ENCODE measurements at regions not wholly inside any gene's neighbourhood (a gene's known extent, or its start where the extent isn't known, plus 50 kb on each side); places are given as distances from the start of the nearest gene placed in this dataset.
"Not testable (repeated sequence)": the region's sequence is repeated elsewhere in the genome, so short reads cannot be mapped to it uniquely, and the experiment has no call there.

DNA sequence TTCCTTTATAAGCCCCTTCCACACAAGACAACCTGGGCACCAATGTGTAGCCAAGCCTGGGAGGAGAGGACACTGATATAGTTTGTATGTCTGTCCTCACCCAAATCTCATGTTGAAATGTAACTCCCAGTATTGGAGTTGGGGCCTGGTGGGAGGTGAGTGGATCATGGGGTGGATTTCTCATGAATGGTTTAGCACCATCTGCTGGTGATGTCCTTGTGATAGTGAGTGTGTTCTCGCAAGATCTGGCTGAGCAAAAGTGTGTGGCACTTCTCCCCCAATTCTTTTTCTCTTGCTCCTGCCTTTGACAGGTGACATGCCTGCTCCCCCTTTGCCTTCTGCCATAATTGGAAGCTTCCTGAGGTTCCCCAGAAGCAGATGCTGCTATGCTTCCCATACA lies 135.8 kb downstream of the USP31 start:
- DNase-seq (ENCODE audit: low spot score), result no peak

DNA sequence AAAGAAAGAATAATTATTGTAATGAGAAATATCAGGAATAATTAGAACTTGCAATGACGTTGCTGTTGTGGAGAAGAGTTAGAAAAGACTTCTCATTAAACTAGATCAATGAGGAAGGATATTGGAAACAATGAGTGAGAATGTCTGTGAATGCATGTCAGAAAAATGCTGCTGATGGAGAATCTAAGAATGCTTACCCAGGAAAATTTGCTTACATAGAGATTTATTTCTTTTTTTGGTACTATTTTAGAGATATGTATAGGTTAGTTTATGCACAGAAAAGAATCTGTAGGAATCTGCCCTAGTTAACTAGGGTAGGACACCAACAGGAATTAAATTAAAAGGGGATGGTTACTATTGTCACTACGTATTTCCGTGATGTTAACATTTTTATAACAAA lies 140.2 kb downstream of the USP31 start:
- no peak for DNase-seq (ENCODE audit: low spot score)

DNA sequence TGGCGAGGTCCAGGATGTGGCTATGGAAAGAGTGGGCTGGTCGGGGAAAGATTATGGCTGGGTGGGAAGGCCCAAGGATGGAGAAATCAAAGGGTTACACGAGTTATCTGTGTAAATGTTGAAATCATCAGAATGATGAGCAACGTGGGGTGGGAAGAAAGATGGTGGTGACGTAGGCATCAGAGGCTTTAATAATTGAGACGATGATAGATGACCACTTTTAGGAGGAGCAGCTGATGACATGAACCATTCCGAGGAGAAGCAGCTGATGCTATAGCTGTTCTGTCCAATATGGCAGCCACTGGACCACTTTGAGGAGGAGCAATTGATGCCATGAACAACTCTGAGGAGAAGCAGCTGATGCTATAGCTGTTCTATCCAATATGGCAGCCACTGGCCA lies 141.2 kb downstream of the USP31 start:
- DNase-seq (ENCODE audit: low spot score), result no peak

DNA sequence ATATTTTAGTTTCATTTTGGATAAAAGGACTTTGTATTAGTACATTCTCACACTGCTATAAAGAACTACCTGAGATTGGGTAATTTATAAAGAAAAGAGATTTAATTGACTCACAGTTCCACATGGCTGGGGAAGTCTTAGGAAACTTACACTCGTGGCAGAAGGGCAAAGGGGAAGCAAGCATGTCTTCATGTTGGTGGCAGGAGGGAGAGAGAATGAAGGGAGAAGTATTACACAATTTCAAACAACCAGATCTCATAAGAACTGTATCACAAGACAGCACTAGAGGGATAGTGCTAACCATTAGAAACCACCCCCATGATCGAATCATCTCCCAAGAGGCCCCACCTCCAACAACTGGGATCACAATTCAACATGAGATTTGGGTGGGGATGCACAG lies 142.9 kb downstream of the USP31 start:
- DNase-seq (ENCODE audit: low spot score), result no peak

DNA sequence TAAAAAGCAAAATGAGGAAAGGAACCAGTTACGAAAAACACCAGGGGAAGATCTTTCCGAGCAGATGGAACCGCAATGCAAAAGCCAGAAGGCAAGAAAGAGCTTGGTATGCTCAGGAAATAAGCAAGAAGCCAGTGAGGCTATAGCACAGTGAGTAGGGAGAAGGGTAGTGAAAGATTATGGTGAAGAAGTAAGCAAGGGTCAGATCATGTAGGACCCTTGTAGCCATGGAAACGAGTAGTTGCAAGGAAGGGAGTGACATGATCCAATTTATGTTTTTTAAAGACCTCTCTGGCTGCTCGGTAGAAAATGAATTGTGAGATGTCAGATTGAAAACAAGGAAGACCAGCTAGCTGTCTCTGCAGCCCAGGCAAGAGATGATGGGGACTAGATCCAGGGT lies 143.3 kb downstream of the USP31 start:
- DNase-seq (ENCODE audit: low spot score), result no peak

GRCh38 chr16:22989598-22989997 lies 159.7 kb downstream of the USP31 start:
- no peak for DNase-seq (ENCODE audit: low spot score)

DNA sequence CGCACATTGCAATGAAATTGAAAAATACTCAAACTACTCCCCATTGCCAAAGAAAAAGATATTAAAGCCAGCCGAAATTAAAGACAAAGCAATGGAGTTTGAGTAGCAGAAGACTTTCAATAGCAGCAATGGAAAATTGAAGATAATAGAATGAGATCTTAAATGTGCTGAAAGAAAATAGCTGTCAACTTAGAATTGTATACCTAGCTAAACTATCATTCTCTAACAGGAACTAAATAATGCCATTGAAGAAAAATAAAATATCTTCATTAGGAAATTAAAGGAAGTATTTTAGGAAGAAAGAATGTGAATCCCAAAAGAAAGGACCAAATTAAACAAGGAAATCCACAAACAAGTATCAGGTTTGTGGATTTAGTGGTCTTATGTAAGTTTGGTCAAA lies 165.6 kb downstream of the USP31 start:
- no peak for DNase-seq (ENCODE audit: low spot score)

- not testable (repeated sequence) for DNase-seq (ENCODE audit: low spot score)
These were observed 166.6 kb downstream of the HS3ST2 start for GRCh38 chr16:22980514-22980913.

- no peak for DNase-seq (ENCODE audit: low spot score)
These were observed 165.1 kb downstream of the HS3ST2 start for GRCh38 chr16:22979038-22979437.

GRCh38 chr16:22977294-22977697 lies 163.3 kb downstream of the HS3ST2 start:
- peak; percentile 4 for DNase-seq (ENCODE audit: low spot score)

- no peak for DNase-seq (ENCODE audit: low spot score)
These were observed 159.6 kb downstream of the HS3ST2 start for GRCh38 chr16:22973522-22973921.

DNA sequence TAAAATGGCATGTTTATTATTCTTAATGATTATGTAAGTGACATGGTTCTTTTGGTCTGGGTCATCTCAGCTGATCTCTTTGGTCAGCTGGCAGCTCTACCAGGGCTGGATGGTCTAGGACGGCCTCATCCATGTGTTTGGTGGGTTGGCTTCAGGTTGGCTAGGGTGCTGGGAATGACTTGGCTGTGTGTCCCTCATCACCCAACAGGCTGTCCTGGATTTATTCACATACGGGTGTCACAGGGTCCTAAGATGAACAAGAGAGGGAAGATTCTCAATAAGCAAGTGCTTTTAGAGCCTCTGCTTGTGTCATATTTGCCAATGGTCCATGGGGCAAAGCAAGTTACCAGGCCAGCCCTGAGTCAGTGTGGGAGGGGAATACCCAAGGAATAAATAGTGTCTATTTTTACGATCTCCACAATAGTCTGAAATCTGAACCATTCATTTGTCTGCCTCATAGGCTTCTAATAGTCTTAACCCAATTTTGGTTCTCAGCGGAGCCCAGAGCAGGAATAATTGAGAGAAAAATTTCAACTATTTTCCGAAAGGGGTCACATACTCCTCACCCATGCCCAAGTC lies 157.5 kb downstream of the HS3ST2 start:
- no peak for DNase-seq (ENCODE audit: low spot score)

DNA sequence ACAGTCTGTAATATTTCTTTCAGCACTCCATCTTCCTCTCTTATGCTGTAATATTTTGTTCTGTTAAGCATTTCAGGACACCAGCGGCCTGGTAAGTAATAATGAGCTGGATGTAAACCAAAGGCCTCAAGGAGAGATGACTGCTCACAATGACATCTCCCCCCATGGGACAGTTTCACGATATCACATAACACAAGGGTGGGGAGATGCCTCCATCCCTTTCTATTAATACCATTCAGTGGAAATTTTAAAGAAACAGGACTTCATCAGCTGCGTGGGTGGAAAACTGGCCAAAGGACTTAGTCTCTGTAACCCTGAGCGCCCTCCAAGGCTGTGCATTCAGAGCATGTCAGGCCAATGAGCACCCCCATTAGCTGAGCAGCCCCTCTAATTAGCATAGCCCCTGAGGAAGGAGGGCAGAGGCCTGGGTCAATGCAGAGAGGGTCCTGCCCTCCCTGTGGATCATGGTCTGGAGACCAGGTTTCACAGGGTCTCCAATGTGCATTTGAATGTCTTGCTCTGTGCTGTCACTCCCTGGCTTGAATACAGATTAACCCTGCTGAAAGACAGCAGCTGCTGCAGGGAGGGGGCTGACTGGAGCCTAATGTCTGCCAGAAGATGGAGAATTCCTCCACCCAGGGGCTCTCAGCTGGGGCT lies 156.4 kb downstream of the HS3ST2 start:
- no peak for DNase-seq (ENCODE audit: low spot score)

DNA sequence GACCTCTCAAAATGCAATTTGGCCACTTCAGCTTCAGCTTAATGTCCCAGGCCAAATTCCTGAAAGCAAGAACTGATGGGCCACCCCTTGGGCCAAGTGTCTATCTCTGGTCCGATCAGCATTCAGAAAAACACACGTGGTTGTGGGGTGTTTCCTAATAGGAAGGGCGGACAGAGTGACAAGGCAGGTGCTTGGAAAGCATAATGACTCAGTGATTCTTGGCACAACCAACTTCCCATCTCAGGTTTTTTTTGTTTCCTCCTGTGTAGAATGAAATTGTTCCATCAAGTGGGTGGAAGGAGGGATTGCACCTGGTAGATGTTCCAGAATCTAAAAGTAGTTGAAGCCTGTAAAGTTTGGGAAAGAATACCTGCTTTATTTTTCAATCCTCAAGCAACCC lies 155.6 kb downstream of the HS3ST2 start:
- DNase-seq (ENCODE audit: low spot score), result no peak

DNA sequence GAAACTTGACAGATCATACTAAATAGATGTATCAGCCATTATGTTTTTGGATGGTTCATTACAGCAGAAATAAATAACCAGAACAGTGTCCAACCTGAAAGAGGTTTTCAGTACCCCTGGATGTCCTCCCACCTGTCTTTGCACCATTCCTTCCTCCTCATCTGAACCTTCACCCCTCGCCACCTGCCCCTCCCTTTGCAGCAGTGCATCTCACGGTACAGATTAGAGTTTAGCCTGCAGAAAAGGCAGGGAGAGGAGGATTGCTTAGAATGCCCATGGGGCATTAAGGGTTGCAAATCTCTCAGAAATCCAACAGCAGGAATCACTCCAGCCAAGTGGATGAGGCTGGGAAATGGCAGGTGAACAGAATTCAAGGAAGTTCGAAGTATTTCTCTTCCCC lies 155.0 kb downstream of the HS3ST2 start:
- no peak for DNase-seq (ENCODE audit: low spot score)

DNA sequence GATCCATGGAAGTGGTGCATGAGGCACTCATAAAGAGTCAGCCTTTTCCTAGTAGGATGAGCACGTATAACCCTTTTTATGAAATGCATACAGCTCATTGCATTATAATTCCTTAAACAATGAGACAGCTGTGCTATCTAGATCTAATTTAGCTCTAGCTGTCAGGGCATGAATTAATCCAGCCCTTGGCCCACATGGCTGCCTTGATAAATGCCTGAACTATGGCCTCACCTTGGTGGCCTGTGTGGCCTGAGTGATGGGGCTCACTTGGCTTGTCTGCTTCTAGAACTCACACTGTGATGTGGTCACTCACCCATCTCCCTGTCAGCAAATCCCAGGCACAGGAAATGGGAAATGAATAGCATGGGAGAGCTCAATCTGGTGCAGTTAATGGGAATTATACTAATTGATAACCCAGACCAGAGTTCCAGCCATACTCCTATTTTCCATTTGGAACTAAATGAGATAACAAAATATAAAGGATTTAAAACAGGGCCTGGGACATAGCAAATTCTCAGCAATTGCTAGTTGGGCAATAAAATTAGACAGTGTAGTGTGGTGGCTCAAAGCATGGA lies 153.6 kb downstream of the HS3ST2 start:
- no peak for DNase-seq (ENCODE audit: low spot score)

Data from kidney tubule cell (primary cell).